HL-60 (cell line): ENCODE measurements at regions not wholly inside any gene's neighbourhood (a gene's known extent, or its start where the extent isn't known, plus 50 kb on each side); places are given as distances from the start of the nearest gene placed in this dataset.

ENCODE experiments used
- GABPA ChIP-seq: IDR thresholded peaks from 2 replicates; pipeline ENCODE4 v1.6.1; 2012; ENCODE audit warnings: low read depth
- POLR2AphosphoS5 ChIP-seq: IDR thresholded peaks from 2 replicates; pipeline ENCODE4 v1.6.1; 2012; ENCODE audit warnings: low read depth
- REST ChIP-seq: IDR thresholded peaks from 2 replicates; pipeline ENCODE4 v1.6.1; 2012; ENCODE audit warnings: low read depth; ENCODE audit not compliant: insufficient replicate concordance
- SPI1 ChIP-seq: IDR thresholded peaks from 2 replicates; pipeline ENCODE4 v1.6.1; 2012; ENCODE audit warnings: low read depth, mild to moderate bottlenecking, borderline replicate concordance
- TF ChIP-seq, protein P1 (sequence below): IDR thresholded peaks from one replicate; pipeline ENCODE4 v1.5.1; 2011; ENCODE audit warnings: low read length, control low read depth, inconsistent platforms; ENCODE audit not compliant: insufficient read depth

- TF ChIP-seq, protein P1, sequence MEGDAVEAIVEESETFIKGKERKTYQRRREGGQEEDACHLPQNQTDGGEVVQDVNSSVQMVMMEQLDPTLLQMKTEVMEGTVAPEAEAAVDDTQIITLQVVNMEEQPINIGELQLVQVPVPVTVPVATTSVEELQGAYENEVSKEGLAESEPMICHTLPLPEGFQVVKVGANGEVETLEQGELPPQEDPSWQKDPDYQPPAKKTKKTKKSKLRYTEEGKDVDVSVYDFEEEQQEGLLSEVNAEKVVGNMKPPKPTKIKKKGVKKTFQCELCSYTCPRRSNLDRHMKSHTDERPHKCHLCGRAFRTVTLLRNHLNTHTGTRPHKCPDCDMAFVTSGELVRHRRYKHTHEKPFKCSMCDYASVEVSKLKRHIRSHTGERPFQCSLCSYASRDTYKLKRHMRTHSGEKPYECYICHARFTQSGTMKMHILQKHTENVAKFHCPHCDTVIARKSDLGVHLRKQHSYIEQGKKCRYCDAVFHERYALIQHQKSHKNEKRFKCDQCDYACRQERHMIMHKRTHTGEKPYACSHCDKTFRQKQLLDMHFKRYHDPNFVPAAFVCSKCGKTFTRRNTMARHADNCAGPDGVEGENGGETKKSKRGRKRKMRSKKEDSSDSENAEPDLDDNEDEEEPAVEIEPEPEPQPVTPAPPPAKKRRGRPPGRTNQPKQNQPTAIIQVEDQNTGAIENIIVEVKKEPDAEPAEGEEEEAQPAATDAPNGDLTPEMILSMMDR, result no peak
- TF ChIP-seq GABPA (no peak), POLR2AphosphoS5 (no peak), REST (no peak), SPI1 (no peak)
These were observed 395.9 kb upstream of the CAMK1G start for GRCh38 chr1:209187589-209187988.
